Lower leg skin (tissue), 3 donors: ENCODE measurements at regions not wholly inside any gene's neighbourhood (a gene's known extent, or its start where the extent isn't known, plus 50 kb on each side); places are given as distances from the start of the nearest gene placed in this dataset.

ENCODE experiments used
- POLR2A ChIP-seq, 2 donors: fragments of 450-650 bp; IDR thresholded peaks; one replicate each; pipeline ENCODE4 v1.6.1; 2016 to 2017; ENCODE audit warnings: antibody characterized with exemption in 2 of 2, mild to moderate bottlenecking in 1 of 2, moderate library complexity in 1 of 2
- TF ChIP-seq, protein P1 (sequence below), 3 donors: fragments of 450-650 bp; IDR thresholded peaks; one replicate each; pipeline ENCODE4 v1.5.1; 2016; ENCODE audit warnings: antibody characterized with exemption in 3 of 3, mild to moderate bottlenecking in 3 of 3, moderate library complexity in 2 of 3

DNA sequence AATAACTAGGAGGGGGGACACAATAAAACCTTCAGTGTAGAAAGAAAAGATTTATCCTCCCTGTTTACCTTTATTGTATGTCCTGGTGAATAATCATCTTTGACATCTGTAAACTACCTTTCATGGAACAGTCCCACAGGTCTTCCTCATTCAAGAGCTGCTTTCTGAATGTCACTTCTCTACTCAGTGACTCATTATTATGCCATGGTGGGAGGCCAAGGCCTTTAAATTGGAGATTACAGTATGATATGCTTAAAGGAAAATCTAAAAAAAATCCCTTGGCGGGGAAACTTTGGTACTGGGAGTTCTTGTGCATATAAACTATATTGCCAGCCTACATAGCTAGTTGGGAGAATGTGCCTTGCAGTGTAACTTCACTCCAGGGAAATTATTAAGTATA, 713.0 kb downstream of the TDRD15 start:
- TF ChIP-seq, protein P1, sequence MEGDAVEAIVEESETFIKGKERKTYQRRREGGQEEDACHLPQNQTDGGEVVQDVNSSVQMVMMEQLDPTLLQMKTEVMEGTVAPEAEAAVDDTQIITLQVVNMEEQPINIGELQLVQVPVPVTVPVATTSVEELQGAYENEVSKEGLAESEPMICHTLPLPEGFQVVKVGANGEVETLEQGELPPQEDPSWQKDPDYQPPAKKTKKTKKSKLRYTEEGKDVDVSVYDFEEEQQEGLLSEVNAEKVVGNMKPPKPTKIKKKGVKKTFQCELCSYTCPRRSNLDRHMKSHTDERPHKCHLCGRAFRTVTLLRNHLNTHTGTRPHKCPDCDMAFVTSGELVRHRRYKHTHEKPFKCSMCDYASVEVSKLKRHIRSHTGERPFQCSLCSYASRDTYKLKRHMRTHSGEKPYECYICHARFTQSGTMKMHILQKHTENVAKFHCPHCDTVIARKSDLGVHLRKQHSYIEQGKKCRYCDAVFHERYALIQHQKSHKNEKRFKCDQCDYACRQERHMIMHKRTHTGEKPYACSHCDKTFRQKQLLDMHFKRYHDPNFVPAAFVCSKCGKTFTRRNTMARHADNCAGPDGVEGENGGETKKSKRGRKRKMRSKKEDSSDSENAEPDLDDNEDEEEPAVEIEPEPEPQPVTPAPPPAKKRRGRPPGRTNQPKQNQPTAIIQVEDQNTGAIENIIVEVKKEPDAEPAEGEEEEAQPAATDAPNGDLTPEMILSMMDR (IDR thresholded peaks at IDR 0.05) = no peak
- no peak for TF ChIP-seq POLR2A (IDR thresholded peaks at IDR 0.05)
